DND-41 (cell line): ENCODE measurements at regions not wholly inside any gene's neighbourhood (a gene's known extent, or its start where the extent isn't known, plus 50 kb on each side); places are given as distances from the start of the nearest gene placed in this dataset.

Experiments used
- ATAC-seq: fragments of 200-7000 bp; cut with Tn5 transposase; 3 replicates; pipeline ENCODE4 v1.9.1; 2021; ENCODE audit warnings: low read depth; ENCODE audit not compliant: insufficient read depth
- DNase-seq: peaks from one replicate; pipeline ENCODE4 v3.0.0-alpha.2; 2020
- H2AFZ ChIP-seq: 2 replicates; pipeline ENCODE4 v1.6.0; 2012; ENCODE audit warnings: low read depth, low read length
- H3K27ac ChIP-seq: 2 replicates; pipeline ENCODE4 v1.5.1; 2012; ENCODE audit warnings: low read length, inconsistent platforms
- H3K27me3 ChIP-seq: fragments of 200-600 bp; sonication (generic); 2 replicates; pipeline ENCODE4 v1.6.0; 2012; ENCODE audit warnings: low read length, mild to moderate bottlenecking, inconsistent platforms; ENCODE audit not compliant: insufficient read depth, poor library complexity
- H3K36me3 ChIP-seq: 2 replicates; pipeline ENCODE4 v1.5.1; 2012; ENCODE audit warnings: low read length, inconsistent platforms; ENCODE audit not compliant: insufficient read depth
- H3K4me1 ChIP-seq: 2 replicates; pipeline ENCODE4 v1.5.1; 2012; ENCODE audit warnings: mild to moderate bottlenecking, low read length; ENCODE audit not compliant: insufficient read depth
- H3K4me2 ChIP-seq: 2 replicates; pipeline ENCODE4 v1.6.0; 2012; ENCODE audit warnings: mild to moderate bottlenecking, moderate library complexity, low read length, inconsistent platforms; ENCODE audit not compliant: insufficient read depth
- H3K4me3 ChIP-seq, 2 experiments: fragments of 200-600 bp in 1 of 2; shearing (Covaris generic) in 1 of 2; 2 replicates each; pipeline ENCODE4 v1.5.1; 2012 to 2016; ENCODE audit warnings: inconsistent platforms in 2 of 2, low read length in 2 of 2, mild to moderate bottlenecking in 2 of 2, low read depth in 1 of 2, moderate library complexity in 1 of 2
- H3K79me2 ChIP-seq: 2 replicates; pipeline ENCODE4 v1.6.0; 2012; ENCODE audit warnings: low read length, inconsistent platforms; ENCODE audit not compliant: insufficient read depth
- H3K9ac ChIP-seq: 2 replicates; pipeline ENCODE4 v1.6.0; 2012; ENCODE audit warnings: low read depth, mild to moderate bottlenecking, inconsistent platforms, low read length, moderate library complexity
- H3K9me3 ChIP-seq: 2 replicates; pipeline ENCODE4 v1.5.1; 2012; ENCODE audit warnings: low read length, moderate library complexity, mild to moderate bottlenecking, inconsistent platforms; ENCODE audit not compliant: insufficient read depth, severe bottlenecking
- H4K20me1 ChIP-seq: 2 replicates; pipeline ENCODE4 v1.6.0; 2012; ENCODE audit warnings: low read length; ENCODE audit not compliant: insufficient read depth
- CTCF ChIP-seq: IDR thresholded peaks from 2 replicates; pipeline ENCODE4 v1.5.1; 2012; ENCODE audit warnings: borderline replicate concordance, low read length, moderate library complexity, mild to moderate bottlenecking; ENCODE audit not compliant: poor library complexity, severe bottlenecking; ENCODE audit errors: extremely low read depth
- EZH2 ChIP-seq: IDR thresholded peaks from 3 replicates; pipeline ENCODE4 v1.6.1; 2012; ENCODE audit warnings: borderline replicate concordance, low read depth, mild to moderate bottlenecking, moderate library complexity, low read length, inconsistent platforms; ENCODE audit not compliant: severe bottlenecking

- H3K27me3 ChIP-seq = no peaks in the 10 kb centered on the region
- ATAC-seq (no peak), DNase-seq (no peak)
- H3K4me2 ChIP-seq = no peak overlapping the region
- H3K4me1 ChIP-seq = no peaks in the 10 kb centered on the region
- H3K9ac ChIP-seq = no peak overlapping the region
- H3K27ac ChIP-seq = no peak overlapping the region
- TF ChIP-seq CTCF (no peak), EZH2 (no peak)
- no peak overlapping the region for H2AFZ ChIP-seq
- H3K9me3 ChIP-seq = no peaks in the 10 kb centered on the region
- no peaks in the 10 kb centered on the region for H3K79me2 ChIP-seq
- H3K36me3 ChIP-seq = no peaks in the 10 kb centered on the region
- H4K20me1 ChIP-seq = no peaks in the 10 kb centered on the region
- H3K4me3 ChIP-seq = no peak overlapping the region
Observed at GRCh38 chr11:91630916-91631673, 593.5 kb upstream of the FAT3 start.

- peak; percentile 44; the same call in 1 of the 3 replicates for ATAC-seq
- H3K4me2 ChIP-seq = peak overlapping the region; percentile 21; the same call in 1 of the 2 replicates
- H3K79me2 ChIP-seq = no peaks in the 10 kb centered on the region
- no peak overlapping the region for H3K4me3 ChIP-seq
- TF ChIP-seq EZH2 (no peak), CTCF (no peak)
- no peak for DNase-seq
- H4K20me1 ChIP-seq = no peaks in the 10 kb centered on the region
- H3K27me3 ChIP-seq = no peaks in the 10 kb centered on the region
- H3K36me3 ChIP-seq = no peaks in the 10 kb centered on the region
- peak overlapping the region; percentile 35; the same call in 1 of the 2 replicates for H2AFZ ChIP-seq
- H3K27ac ChIP-seq = no peak overlapping the region
- H3K9me3 ChIP-seq = no peaks in the 10 kb centered on the region
- no peak overlapping the region for H3K9ac ChIP-seq
- peaks cover 5% of the 10 kb centered on the region; the same call in 1 of the 2 replicates for H3K4me1 ChIP-seq
Observed at GRCh38 chr11:91625495-91625894, 599.1 kb upstream of the FAT3 start.

- ATAC-seq (no peak), DNase-seq (no peak)
- no peak for TF ChIP-seq CTCF
- H3K9ac ChIP-seq = no peak overlapping the region
- no peak overlapping the region for H3K4me3 ChIP-seq
- H4K20me1 ChIP-seq = no peaks in the 10 kb centered on the region
- no peak overlapping the region for H2AFZ ChIP-seq
- no peaks in the 10 kb centered on the region for H3K79me2 ChIP-seq
- H3K27ac ChIP-seq = no peak overlapping the region
- H3K4me2 ChIP-seq = no peak overlapping the region
- H3K4me1 ChIP-seq = peaks cover 5% of the 10 kb centered on the region; the same call in 1 of the 2 replicates
- no peaks in the 10 kb centered on the region for H3K9me3 ChIP-seq
- no peaks in the 10 kb centered on the region for H3K36me3 ChIP-seq
- H3K27me3 ChIP-seq = no peaks in the 10 kb centered on the region
Observed at GRCh38 chr11:91624021-91624420, 600.6 kb upstream of the FAT3 start.

- Histone ChIP-seq H4K20me1 (no peaks in the 10 kb centered on the region), H3K9ac (no peak overlapping the region), H3K4me3 (no peak overlapping the region), H3K4me1 (no peaks in the 10 kb centered on the region), H3K27ac (no peak overlapping the region), H3K36me3 (no peaks in the 10 kb centered on the region), H3K4me2 (no peak overlapping the region), H3K27me3 (no peaks in the 10 kb centered on the region), H3K9me3 (no peaks in the 10 kb centered on the region), H2AFZ (no peak overlapping the region), H3K79me2 (no peaks in the 10 kb centered on the region)
- DNase-seq (no peak), ATAC-seq (no peak)
- TF ChIP-seq CTCF (no peak), EZH2 (no peak)
Observed at GRCh38 chr11:91608677-91609076, 615.9 kb upstream of the FAT3 start.
